B cell (primary cell): ENCODE measurements at regions not wholly inside any gene's neighbourhood (a gene's known extent, or its start where the extent isn't known, plus 50 kb on each side); places are given as distances from the start of the nearest gene placed in this dataset.

Experiments used
- ATAC-seq: fragments of 200-7000 bp; cut with Tn5 transposase; one replicate; pipeline ENCODE4 v1.10.0; 2021; ENCODE audit warnings: low read depth, mild to moderate bottlenecking, moderate number of reproducible peaks, moderate library complexity
- CTCF ChIA-PET: fragments of 350-600 bp; sonication (Branson Sonifier 250); formaldehyde crosslinking; loops from one replicate; lab custom pipeline; 2021; ENCODE audit warnings: antibody characterized with exemption, inconsistent platforms; lab: Charles Lee
- POLR2A ChIA-PET: fragments of 350-600 bp; sonication (Branson Sonifier 250); formaldehyde crosslinking; loops from one replicate; lab custom pipeline; 2021; ENCODE audit warnings: antibody characterized with exemption; lab: Charles Lee
- DNase-seq: peaks from one replicate; pipeline ENCODE4 v3.0.0; 2013
- H2AFZ ChIP-seq: 2 replicates; pipeline ENCODE4 v1.6.1; 2012; ENCODE audit warnings: mild to moderate bottlenecking, low read depth, low read length; ENCODE audit not compliant: insufficient read depth, poor library complexity, severe bottlenecking
- H3K27ac ChIP-seq, 2 donors: 1 replicate in 1 of 2; 2 replicates in 1 of 2; pipeline ENCODE4 v1.5.1; 2012 to 2013; ENCODE audit warnings: low read length in 2 of 2, mild to moderate bottlenecking in 2 of 2, moderate library complexity in 1 of 2
- H3K27me3 ChIP-seq, 4 experiments: fragments of 200-600 bp in 1 of 4; sonication (generic) in 1 of 4; replicated peaks in 1 of 4; 1 replicate in 2 of 4; 2 replicates in 2 of 4; pipeline versions ENCODE4 v1.6.1 to v1.7.0; 2013 to 2016; ENCODE audit warnings: low read length in 3 of 4, mild to moderate bottlenecking in 2 of 4, mixed read lengths in 1 of 4, moderate library complexity in 1 of 4; ENCODE audit not compliant: insufficient read depth in 4 of 4, control insufficient read depth in 3 of 4; ENCODE audit errors: control extremely low read depth in 1 of 4
- H3K36me3 ChIP-seq, 2 experiments: replicated peaks in 1 of 2; 1 replicate in 1 of 2; 2 replicates in 1 of 2; pipeline versions ENCODE4 v1.6.1 to v1.7.1; 2013; ENCODE audit warnings: low read length in 1 of 2; ENCODE audit not compliant: insufficient read depth in 2 of 2, control insufficient read depth in 1 of 2; ENCODE audit errors: control extremely low read depth in 1 of 2, extremely low read depth in 1 of 2
- H3K4me1 ChIP-seq, 2 donors: fragments of 200-600 bp in 1 of 2; sonication (generic) in 1 of 2; 1 replicate in 1 of 2; 2 replicates in 1 of 2; pipeline versions ENCODE4 v1.5.1 to v1.6.1; 2013 to 2017; ENCODE audit warnings: low read length in 2 of 2; ENCODE audit not compliant: control insufficient read depth in 2 of 2, insufficient read depth in 2 of 2
- H3K4me2 ChIP-seq: replicated peaks from 2 replicates; pipeline ENCODE3; 2012; ENCODE audit warnings: mild to moderate bottlenecking, low read depth, low read length; ENCODE audit not compliant: poor library complexity, severe bottlenecking
- H3K4me3 ChIP-seq, 5 experiments: fragments of 200-600 bp in 1 of 5; sonication (generic) in 1 of 5; 1 replicate in 3 of 5; 2 replicates in 2 of 5; pipeline versions ENCODE4 v1.5.1 to v1.7.0; 2011 to 2016; ENCODE audit warnings: low read length in 4 of 5, mild to moderate bottlenecking in 4 of 5, low read depth in 2 of 5, control low read depth in 1 of 5, moderate library complexity in 1 of 5; ENCODE audit not compliant: insufficient read depth in 1 of 5; ENCODE audit errors: control extremely low read depth in 1 of 5, extremely low read depth in 1 of 5
- H3K79me2 ChIP-seq: fragments of 200-600 bp; sonication (generic); one replicate; pipeline ENCODE4 v1.6.0; 2016; ENCODE audit warnings: low read length; ENCODE audit not compliant: control insufficient read depth, insufficient read depth
- H3K9ac ChIP-seq: fragments of 200-600 bp; sonication (generic); 2 replicates; pipeline ENCODE4 v1.6.1; 2017; ENCODE audit warnings: mild to moderate bottlenecking, low read length, moderate library complexity
- H3K9me3 ChIP-seq, 3 donors: one replicate each; pipeline versions ENCODE4 v1.6.1 to v1.7.1; 2013; ENCODE audit warnings: low read length in 2 of 3; ENCODE audit not compliant: control insufficient read depth in 2 of 3, insufficient read depth in 1 of 3; ENCODE audit errors: control extremely low read depth in 1 of 3
- H4K20me1 ChIP-seq: 2 replicates; pipeline ENCODE4 v1.6.0; 2012; ENCODE audit warnings: mild to moderate bottlenecking, low read length; ENCODE audit not compliant: insufficient read depth, control insufficient read depth, poor library complexity, severe bottlenecking
- H3K27ac Mint-ChIP-seq: one replicate; pipeline ENCODE4 v1.8.0; 2021; ENCODE audit warnings: mixed read lengths
- H3K27me3 Mint-ChIP-seq: one replicate; pipeline ENCODE4 v1.8.0; 2021; ENCODE audit warnings: mixed read lengths
- H3K4me1 Mint-ChIP-seq: one replicate; pipeline ENCODE4 v1.8.0; 2021; ENCODE audit warnings: mixed read lengths
- H3K4me3 Mint-ChIP-seq: one replicate; pipeline ENCODE4 v1.8.0; 2021; ENCODE audit warnings: mixed read lengths
- H3K9me3 Mint-ChIP-seq: one replicate; pipeline ENCODE4 v1.8.0; 2022; ENCODE audit warnings: mixed read lengths; ENCODE audit not compliant: insufficient read depth
- EZH2 ChIP-seq: IDR thresholded peaks from 2 replicates; pipeline ENCODE4 v1.6.1; 2012; ENCODE audit warnings: borderline replicate concordance, low read depth, mild to moderate bottlenecking, moderate library complexity, low read length; ENCODE audit not compliant: insufficient read depth, poor library complexity, severe bottlenecking
- WGBS: methylation state at CpG from one replicate; pipeline ENCODE4 v1.1.5; 2013; ENCODE audit warnings: missing lambda C conversion rate; ENCODE audit not compliant: insufficient coverage; 5-methylcytosine and 5-hydroxymethylcytosine counted together
- intact Hi-C: fragments of 100-400 bp; cut with micrococcal nuclease; formaldehyde crosslinking; loops from one replicate; pipeline ENCODE4 v1.10.0; 2022
- TF ChIP-seq, protein P1 (sequence below): fragments of 200-600 bp; IDR thresholded peaks from one replicate; pipeline ENCODE4 v1.8.0; 2022; ENCODE audit warnings: antibody characterized with exemption, mild to moderate bottlenecking

DNA sequence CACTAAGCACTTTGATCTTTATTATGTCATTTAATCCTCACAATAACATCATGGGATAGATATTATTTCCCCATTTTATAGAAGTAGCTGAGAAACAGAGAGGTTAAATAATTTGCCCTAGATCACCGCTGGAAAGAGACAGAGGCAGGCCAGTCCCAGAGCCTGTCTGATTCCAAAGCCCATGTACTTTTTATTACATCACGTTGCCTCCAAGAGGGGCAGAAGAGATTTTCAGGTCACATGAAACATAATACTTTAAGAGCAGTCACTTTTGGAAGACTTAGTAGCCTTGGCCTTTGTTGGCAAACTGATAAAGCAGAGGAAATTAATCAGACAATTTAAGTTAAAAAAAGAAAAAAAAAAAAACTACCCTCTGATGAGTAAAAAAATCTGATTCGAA lies 200.2 kb upstream of the ARHGAP20 start:
- Mint-ChIP-seq H3K4me3 (no peak overlapping the region), H3K4me1 (peaks cover 15% of the 10 kb centered on the region), H3K9me3 (peaks cover 2% of the 10 kb centered on the region), H3K27me3 (peaks cover 9% of the 10 kb centered on the region), H3K27ac (no peak overlapping the region)
- ChIA-PET POLR2A (no interaction called here), CTCF (interaction anchor here (1.2 kb wide), 1 partner anchor 13 kb away, joined by 3 read pairs; no protein-coding TSS in a partner anchor)
- no peak for ATAC-seq
- intact Hi-C loops = no loop called here
- 100% methylated on average over 1 of the region's 3 CpGs for WGBS
- Histone ChIP-seq H3K4me2 (no peak overlapping the region), H3K9me3 (peaks cover 0 to 4% (median 0%) of the 10 kb centered on the region in 3 donors), H3K4me1 (peaks cover 15% of the 10 kb centered on the region in 2 donors), H3K9ac (no peak overlapping the region), H3K4me3 (no peak overlapping the region), H4K20me1 (no peaks in the 10 kb centered on the region), H3K27me3 (no peaks in the 10 kb centered on the region), H3K27ac (no peak overlapping the region), H2AFZ (no peak overlapping the region), H3K36me3 (no peaks in the 10 kb centered on the region), H3K79me2 (no peaks in the 10 kb centered on the region)
- TF ChIP-seq, protein P1, sequence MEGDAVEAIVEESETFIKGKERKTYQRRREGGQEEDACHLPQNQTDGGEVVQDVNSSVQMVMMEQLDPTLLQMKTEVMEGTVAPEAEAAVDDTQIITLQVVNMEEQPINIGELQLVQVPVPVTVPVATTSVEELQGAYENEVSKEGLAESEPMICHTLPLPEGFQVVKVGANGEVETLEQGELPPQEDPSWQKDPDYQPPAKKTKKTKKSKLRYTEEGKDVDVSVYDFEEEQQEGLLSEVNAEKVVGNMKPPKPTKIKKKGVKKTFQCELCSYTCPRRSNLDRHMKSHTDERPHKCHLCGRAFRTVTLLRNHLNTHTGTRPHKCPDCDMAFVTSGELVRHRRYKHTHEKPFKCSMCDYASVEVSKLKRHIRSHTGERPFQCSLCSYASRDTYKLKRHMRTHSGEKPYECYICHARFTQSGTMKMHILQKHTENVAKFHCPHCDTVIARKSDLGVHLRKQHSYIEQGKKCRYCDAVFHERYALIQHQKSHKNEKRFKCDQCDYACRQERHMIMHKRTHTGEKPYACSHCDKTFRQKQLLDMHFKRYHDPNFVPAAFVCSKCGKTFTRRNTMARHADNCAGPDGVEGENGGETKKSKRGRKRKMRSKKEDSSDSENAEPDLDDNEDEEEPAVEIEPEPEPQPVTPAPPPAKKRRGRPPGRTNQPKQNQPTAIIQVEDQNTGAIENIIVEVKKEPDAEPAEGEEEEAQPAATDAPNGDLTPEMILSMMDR = no peak
- no peak for TF ChIP-seq EZH2
- DNase-seq = no peak

DNA sequence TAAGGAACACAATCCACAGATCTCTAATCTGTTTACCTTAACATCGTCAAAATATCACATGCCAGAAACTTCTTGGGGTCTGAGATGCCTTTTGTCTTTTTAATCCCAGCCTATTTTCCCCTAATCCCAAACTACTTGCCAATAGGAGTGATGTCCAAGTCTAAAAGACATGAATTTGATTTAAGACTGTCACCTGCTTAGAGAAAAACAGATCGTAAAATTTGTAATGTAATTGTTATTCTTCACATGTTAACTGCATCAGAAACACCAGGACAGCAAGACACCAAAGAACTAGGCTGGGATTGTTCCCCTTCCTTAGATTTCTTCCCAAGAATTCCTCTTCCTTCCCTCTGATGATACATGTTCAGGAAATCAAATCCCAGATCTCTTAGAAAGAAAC lies 198.1 kb upstream of the ARHGAP20 start:
- no peak for TF ChIP-seq EZH2
- TF ChIP-seq, protein P1 = no peak
- ATAC-seq = no peak

More for the DNA sequence above, 198.1 kb upstream of the ARHGAP20 start:
- Mint-ChIP-seq H3K4me3 (no peak overlapping the region), H3K4me1 (peaks cover 20% of the 10 kb centered on the region), H3K27me3 (peaks cover 9% of the 10 kb centered on the region), H3K27ac (no peak overlapping the region), H3K9me3 (peaks cover 2% of the 10 kb centered on the region)
- no peak for DNase-seq
- no peaks in the 10 kb centered on the region for H3K27me3 ChIP-seq
- H3K4me3 ChIP-seq = no peak overlapping the region
- POLR2A ChIA-PET = no interaction called here
- WGBS = no CpG with 5 or more reads among the region's 2 CpGs
- H3K36me3 ChIP-seq = no peaks in the 10 kb centered on the region
- H3K4me1 ChIP-seq = peaks cover 19 to 20% of the 10 kb centered on the region in 2 donors
- no peak overlapping the region for H3K27ac ChIP-seq
- intact Hi-C loops = no loop called here
- CTCF ChIA-PET = no interaction called here
- no peak overlapping the region for H3K4me2 ChIP-seq
- no peaks in the 10 kb centered on the region for H4K20me1 ChIP-seq
- no peaks in the 10 kb centered on the region for H3K9me3 ChIP-seq
- no peak overlapping the region for H2AFZ ChIP-seq
- no peaks in the 10 kb centered on the region for H3K79me2 ChIP-seq
- no peak overlapping the region for H3K9ac ChIP-seq
